SK-N-SH treated with all-trans-retinoic acid at 6 μM for 48 hours (cell line): ENCODE measurements at regions not wholly inside any gene's neighbourhood (a gene's known extent, or its start where the extent isn't known, plus 50 kb on each side); places are given as distances from the start of the nearest gene placed in this dataset.

Source experiments
- CSDC2 ChIP-seq: fragments of 250-450 bp; sonication (Bioruptor Pico); IDR thresholded peaks from 2 replicates; pipeline ENCODE4 v1.5.0; 2020; ENCODE audit warnings: mild to moderate bottlenecking, moderate library complexity
- ISL1 ChIP-seq: fragments of 250-450 bp; sonication (Bioruptor Pico); IDR thresholded peaks from 2 replicates; pipeline ENCODE4 v2.1.2; 2022; ENCODE audit warnings: mild to moderate bottlenecking, moderate library complexity
- PATZ1 ChIP-seq: fragments of 250-450 bp; sonication (Bioruptor Pico); IDR thresholded peaks from 2 replicates; pipeline ENCODE4 v1.8.0; 2020; ENCODE audit warnings: mild to moderate bottlenecking, moderate library complexity, borderline replicate concordance
- PPARA ChIP-seq: fragments of 250-450 bp; sonication (Bioruptor Pico); IDR thresholded peaks from 2 replicates; pipeline ENCODE4 v1.5.0; 2020; ENCODE audit warnings: mild to moderate bottlenecking, borderline replicate concordance
- TCF4 ChIP-seq: fragments of 250-450 bp; sonication (Bioruptor Pico); IDR thresholded peaks from 2 replicates; pipeline ENCODE4 v1.8.0; 2021; ENCODE audit warnings: mild to moderate bottlenecking, moderate library complexity, borderline replicate concordance
- TSHZ2 ChIP-seq: fragments of 250-450 bp; sonication (Bioruptor Pico); IDR thresholded peaks from 2 replicates; pipeline ENCODE4 v1.5.0; 2020; ENCODE audit warnings: mild to moderate bottlenecking, moderate library complexity
- ZFP3 ChIP-seq: fragments of 250-450 bp; sonication (Bioruptor Pico); IDR thresholded peaks from 2 replicates; pipeline ENCODE4 v1.5.0; 2020; ENCODE audit warnings: mild to moderate bottlenecking, moderate library complexity
- ZFP30 ChIP-seq: fragments of 450-650 bp; formaldehyde crosslinking; IDR thresholded peaks from 2 replicates; pipeline ENCODE4 v1.5.0; 2022; ENCODE audit warnings: mild to moderate bottlenecking, moderate library complexity
- ZNF70 ChIP-seq: fragments of 450-650 bp; formaldehyde crosslinking; IDR thresholded peaks from 2 replicates; pipeline ENCODE4 v1.5.0; 2020; ENCODE audit warnings: mild to moderate bottlenecking, moderate library complexity

GRCh38 chr1:101165532-101165931 lies 71.3 kb upstream of the S1PR1 start:
- TF ChIP-seq ZFP30 (CRISPR knock-in tag): no peak
- TF ChIP-seq ZFP3 (CRISPR knock-in tag): no peak
- TF ChIP-seq PATZ1 (CRISPR knock-in tag): no peak
- TF ChIP-seq PPARA (CRISPR knock-in tag): no peak
- no peak for TF ChIP-seq TSHZ2 (CRISPR knock-in tag)
- TF ChIP-seq CSDC2 (CRISPR knock-in tag): no peak
- no peak for TF ChIP-seq TCF4 (CRISPR knock-in tag)
- TF ChIP-seq ZNF70 (CRISPR knock-in tag): no peak
- TF ChIP-seq ISL1 (CRISPR knock-in tag): no peak
